H1 (cell line): ENCODE measurements at regions not wholly inside any gene's neighbourhood (a gene's known extent, or its start where the extent isn't known, plus 50 kb on each side); places are given as distances from the start of the nearest gene placed in this dataset.

ENCODE experiments used
- CTCF ChIA-PET: fragments of 300-600 bp; sonication (Branson Sonifier 250); formaldehyde crosslinking; loops from one replicate; lab custom pipeline; 2021; ENCODE audit not compliant: partially characterized antibody; lab: Charles Lee
- POLR2A ChIA-PET: fragments of 300-600 bp; sonication (Branson Sonifier 250); formaldehyde crosslinking; loops from one replicate; lab custom pipeline; 2021; ENCODE audit warnings: inconsistent platforms; ENCODE audit not compliant: partially characterized antibody; lab: Charles Lee
- DNase-seq, 2 experiments: peaks; one replicate each; pipeline versions ENCODE4 v3.0.0 to v3.0.0-alpha.2; 2010 to 2022; ENCODE audit warnings: low spot score in 2 of 2, low read depth in 1 of 2, mixed read lengths in 1 of 2
- FAIRE-seq: peaks from 2 replicates; lab custom pipeline; 2011; peaks lifted over from hg19 to GRCh38; lab: Jason Lieb, UNC
- H2AFZ ChIP-seq: 2 replicates; pipeline ENCODE4 v1.8.1; 2012; ENCODE audit warnings: low read length, inconsistent platforms
- H2AK5ac ChIP-seq: 2 replicates; pipeline ENCODE4 v1.6.1; 2013; ENCODE audit warnings: low read depth, low read length
- H2BK120ac ChIP-seq: replicated peaks from 2 replicates; pipeline ENCODE3; 2013; ENCODE audit warnings: low read depth, low read length, inconsistent platforms
- H2BK12ac ChIP-seq: 2 replicates; pipeline ENCODE4 v1.6.1; 2013; ENCODE audit warnings: low read depth, low read length
- H2BK15ac ChIP-seq: 2 replicates; pipeline ENCODE4 v1.6.1; 2013; ENCODE audit warnings: low read length
- H2BK20ac ChIP-seq: 2 replicates; pipeline ENCODE4 v1.6.1; 2013; ENCODE audit warnings: low read length
- H2BK5ac ChIP-seq: 2 replicates; pipeline ENCODE4 v1.6.1; 2013; ENCODE audit warnings: low read depth, low read length
- H3K14ac ChIP-seq: 2 replicates; pipeline ENCODE4 v1.6.1; 2013; ENCODE audit warnings: inconsistent platforms; ENCODE audit not compliant: insufficient read length
- H3K18ac ChIP-seq: 2 replicates; pipeline ENCODE4 v1.6.1; 2013; ENCODE audit warnings: low read length; ENCODE audit errors: extremely low read depth
- H3K23ac ChIP-seq: 2 replicates; pipeline ENCODE4 v1.6.1; 2013; ENCODE audit warnings: inconsistent platforms; ENCODE audit not compliant: insufficient read length
- H3K23me2 ChIP-seq: 2 replicates; pipeline ENCODE4 v1.6.1; 2013; ENCODE audit warnings: low read depth, low read length
- H3K27ac ChIP-seq: 2 replicates; pipeline ENCODE4 v1.6.1; 2011; ENCODE audit warnings: low read depth, low read length, inconsistent platforms
- H3K27me3 ChIP-seq, 4 experiments: replicated peaks in 1 of 4; 1 replicate in 1 of 4; 2 replicates in 3 of 4; pipeline versions ENCODE4 v1.6.1 to v1.8.1; 2011 to 2013; ENCODE audit warnings: low read length in 3 of 4, mild to moderate bottlenecking in 3 of 4, inconsistent platforms in 2 of 4, mixed read lengths in 2 of 4, moderate library complexity in 1 of 4; ENCODE audit not compliant: control insufficient read depth in 3 of 4, insufficient read depth in 3 of 4; ENCODE audit errors: extremely low read depth in 1 of 4
- H3K36me3 ChIP-seq, 4 experiments: 2 replicates each; pipeline versions ENCODE4 v1.6.1 to v1.8.1; 2011 to 2013; ENCODE audit warnings: mild to moderate bottlenecking in 4 of 4, low read length in 3 of 4, moderate library complexity in 2 of 4, control low read depth in 1 of 4, inconsistent platforms in 1 of 4; ENCODE audit not compliant: insufficient read depth in 4 of 4, control insufficient read depth in 2 of 4
- H3K4ac ChIP-seq: replicated peaks from 2 replicates; pipeline ENCODE3; 2013; ENCODE audit warnings: low read length, low read depth, mixed read lengths, inconsistent platforms; ENCODE audit not compliant: insufficient read length
- H3K4me1 ChIP-seq, 4 experiments: replicated peaks in 1 of 4; 1 replicate in 1 of 4; 2 replicates in 3 of 4; pipeline versions ENCODE4 v1.6.1 to v1.8.1; 2011 to 2013; ENCODE audit warnings: low read length in 3 of 4, inconsistent platforms in 2 of 4, mixed read lengths in 1 of 4; ENCODE audit not compliant: insufficient read depth in 4 of 4, control insufficient read depth in 3 of 4
- H3K4me2 ChIP-seq, 2 experiments: 2 replicates each; pipeline versions ENCODE4 v1.6.1 to v1.8.1; 2011 to 2013; ENCODE audit warnings: low read depth in 2 of 2, low read length in 2 of 2, control low read depth in 1 of 2, inconsistent platforms in 1 of 2, mild to moderate bottlenecking in 1 of 2; ENCODE audit not compliant: insufficient read depth in 1 of 2
- H3K4me3 ChIP-seq, 4 experiments: fragments of 200-600, 300-600 bp in 1 of 4; sonication (generic), shearing (Covaris generic), sonication (Bioruptor Twin) in 1 of 4; 2 replicates each; pipeline versions ENCODE4 v1.5.1 to v1.8.1; 2011 to 2016; ENCODE audit warnings: low read length in 4 of 4, low read depth in 3 of 4, control low read depth in 2 of 4, inconsistent platforms in 2 of 4, mild to moderate bottlenecking in 2 of 4, mixed read lengths in 1 of 4, moderate library complexity in 1 of 4; ENCODE audit not compliant: insufficient read depth in 2 of 4; ENCODE audit errors: extremely low read depth in 1 of 4
- H3K56ac ChIP-seq: replicated peaks from 2 replicates; pipeline ENCODE3; 2013; ENCODE audit warnings: low read depth, mild to moderate bottlenecking, mixed read lengths, low read length, inconsistent platforms; ENCODE audit not compliant: insufficient read length
- H3K79me1 ChIP-seq: 2 replicates; pipeline ENCODE4 v1.6.1; 2013; ENCODE audit warnings: low read depth, low read length, control low read depth
- H3K79me2 ChIP-seq, 2 experiments: 2 replicates each; pipeline versions ENCODE4 v1.6.1 to v1.8.1; 2012 to 2013; ENCODE audit warnings: low read length in 2 of 2, mild to moderate bottlenecking in 2 of 2, inconsistent platforms in 1 of 2; ENCODE audit not compliant: insufficient read depth in 2 of 2, control insufficient read depth in 1 of 2
- H3K9ac ChIP-seq, 4 experiments: replicated peaks in 1 of 4; 1 replicate in 1 of 4; 2 replicates in 3 of 4; pipeline versions ENCODE4 v1.6.1 to v1.8.1; 2011 to 2013; ENCODE audit warnings: low read depth in 3 of 4, low read length in 3 of 4, control low read depth in 2 of 4, mild to moderate bottlenecking in 2 of 4, moderate library complexity in 2 of 4, inconsistent platforms in 1 of 4; ENCODE audit errors: extremely low read depth in 1 of 4
- H3K9me3 ChIP-seq, 2 experiments: 2 replicates each; pipeline versions ENCODE4 v1.6.1 to v1.8.1; 2012 to 2013; ENCODE audit warnings: mild to moderate bottlenecking in 2 of 2, moderate library complexity in 2 of 2, control low read depth in 1 of 2, inconsistent platforms in 1 of 2, low read depth in 1 of 2, low read length in 1 of 2, mixed read lengths in 1 of 2; ENCODE audit not compliant: insufficient read depth in 2 of 2
- H4K20me1 ChIP-seq, 2 experiments: replicated peaks in 1 of 2; 2 replicates each; pipeline versions ENCODE3 to v1.8.1; 2011 to 2013; ENCODE audit warnings: inconsistent platforms in 2 of 2, low read length in 2 of 2, mild to moderate bottlenecking in 1 of 2; ENCODE audit not compliant: insufficient read depth in 2 of 2, control insufficient read depth in 1 of 2
- H4K5ac ChIP-seq: 2 replicates; pipeline ENCODE4 v1.6.1; 2013; ENCODE audit warnings: low read length, low read depth, mixed read lengths, inconsistent platforms; ENCODE audit not compliant: insufficient read length
- H4K8ac ChIP-seq: 2 replicates; pipeline ENCODE4 v1.8.0; 2013; ENCODE audit warnings: mild to moderate bottlenecking, moderate library complexity, low read length, inconsistent platforms; ENCODE audit not compliant: insufficient read depth; ENCODE audit errors: extremely low read depth
- H4K91ac ChIP-seq: replicated peaks from 2 replicates; pipeline ENCODE3; 2013; ENCODE audit warnings: low read length, mixed read lengths, inconsistent platforms; ENCODE audit not compliant: insufficient read length
- BCL11A ChIP-seq, 2 experiments: IDR thresholded peaks; one replicate each; pipeline ENCODE4 v1.6.1; 2011; ENCODE audit warnings: low read depth in 2 of 2, low read length in 2 of 2, mild to moderate bottlenecking in 2 of 2
- CTBP2 ChIP-seq: IDR thresholded peaks from 2 replicates; pipeline ENCODE4 v1.7.0; 2011; ENCODE audit warnings: borderline replicate concordance, mild to moderate bottlenecking, moderate library complexity, mixed read lengths, low read length; ENCODE audit not compliant: insufficient read depth, insufficient read length
- MAFK ChIP-seq: IDR thresholded peaks from 2 replicates; pipeline ENCODE4 v1.6.1; 2012; ENCODE audit warnings: low read depth, mild to moderate bottlenecking, improper control_type of control experiment, low read length
- RNF2 ChIP-seq: fragments of 200-900, 300-1000 bp; sonication (generic); IDR thresholded peaks from 2 replicates; pipeline ENCODE4 v1.7.1; 2016; ENCODE audit warnings: borderline replicate concordance, low read depth, mild to moderate bottlenecking, antibody characterized with exemption, low read length; ENCODE audit not compliant: poor library complexity, severe bottlenecking; ENCODE audit errors: missing control alignments
- SIN3A ChIP-seq, 2 experiments: IDR thresholded peaks in 1 of 2; conservative IDR thresholded peaks in 1 of 2; 2 replicates each; pipeline ENCODE4 v1.6.1; 2011 to 2012; ENCODE audit warnings: low read length in 2 of 2, improper control_type of control experiment in 1 of 2, low read depth in 1 of 2, mild to moderate bottlenecking in 1 of 2
- SIRT6 ChIP-seq: IDR thresholded peaks from one replicate; pipeline ENCODE4 v1.7.1; 2012; ENCODE audit warnings: low read length, inconsistent platforms
- SP2 ChIP-seq: IDR thresholded peaks from 2 replicates; pipeline ENCODE4 v1.6.1; 2012; ENCODE audit warnings: mild to moderate bottlenecking, low read length, inconsistent platforms
- SP4 ChIP-seq: IDR thresholded peaks from 2 replicates; pipeline ENCODE4 v1.6.1; 2012; ENCODE audit warnings: low read length, inconsistent platforms
- WGBS, 2 experiments: shearing (Covaris generic) in 1 of 2; methylation state at CpG; one replicate each; pipeline versions ENCODE4 v1.1.6 to v1.1.7; 2013 to 2015; ENCODE audit warnings: low lambda C conversion rate in 2 of 2, mixed read lengths in 2 of 2, inconsistent platforms in 1 of 2, low coverage in 1 of 2, missing lambda C conversion rate in 1 of 2; ENCODE audit not compliant: insufficient replicate concordance in 2 of 2, insufficient coverage in 1 of 2, insufficient read length in 1 of 2; ENCODE audit errors: extremely low coverage in 1 of 2, missing lambda C conversion rate in 1 of 2; 5-methylcytosine and 5-hydroxymethylcytosine counted together
- TF ChIP-seq, protein P1 (sequence below): IDR thresholded peaks from 2 replicates; pipeline ENCODE4 v1.6.1; 2012; ENCODE audit warnings: inconsistent platforms

DNA sequence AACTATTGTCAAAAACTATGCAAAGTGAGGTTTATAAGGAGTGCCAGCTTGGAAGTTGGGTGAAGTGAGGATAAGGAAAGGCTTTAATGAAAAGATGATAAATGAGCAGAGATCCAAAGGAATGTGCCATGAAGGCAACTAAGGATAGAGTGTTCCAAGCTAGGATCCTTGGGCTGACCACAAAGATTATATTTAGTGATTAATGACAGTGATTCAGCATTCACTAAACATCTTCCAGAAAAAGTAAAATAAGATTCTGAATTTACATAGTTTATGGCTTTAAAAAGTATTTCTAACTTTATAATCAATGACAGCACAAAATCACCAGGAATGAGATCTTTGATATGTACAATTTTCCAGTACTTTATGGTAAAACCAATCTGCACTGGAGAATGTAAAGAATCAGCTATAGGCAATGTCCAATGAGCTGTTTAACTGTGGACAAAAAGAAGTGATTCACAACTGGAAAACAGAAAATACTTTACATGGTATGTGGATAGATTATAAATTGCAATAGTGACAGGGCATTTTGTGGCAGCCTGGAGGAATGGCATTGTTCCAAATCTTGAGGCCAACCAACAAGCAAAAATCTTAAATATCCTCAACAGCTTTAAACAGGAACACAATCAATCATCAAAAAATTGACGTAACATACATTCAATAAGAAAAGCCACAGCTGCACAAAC, 91.2 kb upstream of the KCTD3 start:
- ChIA-PET POLR2A (interaction anchor here (0.7 kb wide), 1 partner anchor 13 kb away, joined by 3 read pairs; no protein-coding TSS in a partner anchor), CTCF (no interaction called here)
- H3K27me3 ChIP-seq = no peaks in the 10 kb centered on the region
- H4K5ac ChIP-seq = no peak overlapping the region
- WGBS, 2 experiments = 89% methylated on average over 1 of the region's 1 CpG; no CpG with 5 or more reads in 1 of the 2 experiments
- H2BK120ac ChIP-seq = no peak overlapping the region
- H3K79me1 ChIP-seq = no peaks in the 10 kb centered on the region
- H3K23ac ChIP-seq = no peak overlapping the region
- H4K91ac ChIP-seq = no peak overlapping the region
- no peak for TF ChIP-seq BCL11A (IDR thresholded peaks at IDR 0.05; ENCODE audit: low read depth in 2 of 2, low read length in 2 of 2)
- TF ChIP-seq, protein P1, sequence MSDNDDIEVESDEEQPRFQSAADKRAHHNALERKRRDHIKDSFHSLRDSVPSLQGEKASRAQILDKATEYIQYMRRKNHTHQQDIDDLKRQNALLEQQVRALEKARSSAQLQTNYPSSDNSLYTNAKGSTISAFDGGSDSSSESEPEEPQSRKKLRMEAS = no peak
- TF ChIP-seq SP4 = no peak
- TF ChIP-seq MAFK = no peak
- no peak for TF ChIP-seq SIRT6
- TF ChIP-seq RNF2 = no peak
- no peak for TF ChIP-seq CTBP2
- TF ChIP-seq SP2 = no peak
- no peak for TF ChIP-seq SIN3A (conservative IDR thresholded peaks at IDR 0.05 in 1 of 2, IDR thresholded peaks at IDR 0.05 in 1 of 2; ENCODE audit: low read depth in 1 of 2, low read length in 2 of 2)
- TF ChIP-seq, all 59 proteins: peak for 0
- Histone ChIP-seq H2BK12ac (no peak overlapping the region), H2BK5ac (no peak overlapping the region), H3K18ac (no peak overlapping the region), H3K9ac (no peak overlapping the region), H3K4ac (no peak overlapping the region), H4K8ac (no peak overlapping the region), H2AK5ac (no peak overlapping the region), H3K9me3 (peaks cover 4 to 5% of the 10 kb centered on the region in 2 experiments; a peak in 1 of 4 replicates), H3K4me2 (no peak overlapping the region), H2BK15ac (no peak overlapping the region), H4K20me1 (no peaks in the 10 kb centered on the region), H3K23me2 (no peaks in the 10 kb centered on the region), H2BK20ac (no peak overlapping the region), H2AFZ (no peak overlapping the region), H3K36me3 (no peaks in the 10 kb centered on the region), H3K79me2 (no peaks in the 10 kb centered on the region), H3K27ac (no peak overlapping the region), H3K14ac (no peak overlapping the region), H3K4me1 (no peaks in the 10 kb centered on the region), H3K56ac (no peak overlapping the region), H3K4me3 (no peak overlapping the region)
- DNase-seq (no peak), FAIRE-seq (no peak)
